Brain microvascular endothelial cell (primary cell): ENCODE measurements at regions not wholly inside any gene's neighbourhood (a gene's known extent, or its start where the extent isn't known, plus 50 kb on each side); places are given as distances from the start of the nearest gene placed in this dataset.

Experiments used
- DNase-seq: peaks from one replicate; pipeline ENCODE4 v3.0.0-alpha.2; 2020
- H3K27ac ChIP-seq: fragments of 250-450 bp; sonication (Bioruptor Pico); 2 replicates; pipeline ENCODE4 v1.5.1; 2020; ENCODE audit warnings: mild to moderate bottlenecking, moderate library complexity
- H3K27me3 ChIP-seq: fragments of 250-450 bp; sonication (Bioruptor Pico); replicated peaks from 2 replicates; pipeline ENCODE4 v1.5.1; 2020; ENCODE audit warnings: mild to moderate bottlenecking
- H3K36me3 ChIP-seq: fragments of 250-450 bp; sonication (Bioruptor Pico); replicated peaks from 2 replicates; pipeline ENCODE4 v1.5.1; 2020; ENCODE audit warnings: mild to moderate bottlenecking
- H3K4me3 ChIP-seq: 2 replicates; pipeline ENCODE4 v1.5.1; 2011; ENCODE audit warnings: low read depth, mild to moderate bottlenecking, control low read depth, low read length, moderate library complexity
- in situ Hi-C: cut with HindIII; loops from 2 replicates; pipeline ENCODE4 v1.10.0; 2017; ENCODE audit warnings: low sequenced_read_pairs, low pct_ligation_motif_present
- TF ChIP-seq, protein P1 (sequence below): IDR thresholded peaks from 2 replicates; pipeline ENCODE4 v1.5.1; 2011; ENCODE audit warnings: low read depth, mild to moderate bottlenecking, moderate library complexity, low read length, control low read depth, inconsistent platforms; ENCODE audit errors: missing control alignments

DNA sequence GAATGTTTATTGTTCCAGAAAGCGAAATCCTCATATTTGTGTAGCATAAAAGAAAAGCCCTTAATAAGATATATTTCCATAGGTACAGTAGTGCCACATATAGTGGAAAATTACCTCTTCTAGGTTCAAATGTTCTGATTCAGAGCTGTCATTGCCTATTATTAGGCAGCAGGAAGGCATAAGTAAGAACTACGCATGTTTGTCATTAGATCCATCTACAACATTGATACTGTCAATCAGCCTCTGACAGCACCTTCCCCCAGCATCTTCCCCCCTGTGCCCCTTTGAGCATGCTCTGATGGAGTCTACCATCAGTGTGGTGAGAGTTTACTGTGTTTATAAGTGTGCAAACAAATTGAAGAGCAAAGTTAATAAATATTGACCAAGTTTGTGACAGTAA lies 816.1 kb downstream of the TLE4 start:
- in situ Hi-C loops = no loop called here
- TF ChIP-seq, protein P1, sequence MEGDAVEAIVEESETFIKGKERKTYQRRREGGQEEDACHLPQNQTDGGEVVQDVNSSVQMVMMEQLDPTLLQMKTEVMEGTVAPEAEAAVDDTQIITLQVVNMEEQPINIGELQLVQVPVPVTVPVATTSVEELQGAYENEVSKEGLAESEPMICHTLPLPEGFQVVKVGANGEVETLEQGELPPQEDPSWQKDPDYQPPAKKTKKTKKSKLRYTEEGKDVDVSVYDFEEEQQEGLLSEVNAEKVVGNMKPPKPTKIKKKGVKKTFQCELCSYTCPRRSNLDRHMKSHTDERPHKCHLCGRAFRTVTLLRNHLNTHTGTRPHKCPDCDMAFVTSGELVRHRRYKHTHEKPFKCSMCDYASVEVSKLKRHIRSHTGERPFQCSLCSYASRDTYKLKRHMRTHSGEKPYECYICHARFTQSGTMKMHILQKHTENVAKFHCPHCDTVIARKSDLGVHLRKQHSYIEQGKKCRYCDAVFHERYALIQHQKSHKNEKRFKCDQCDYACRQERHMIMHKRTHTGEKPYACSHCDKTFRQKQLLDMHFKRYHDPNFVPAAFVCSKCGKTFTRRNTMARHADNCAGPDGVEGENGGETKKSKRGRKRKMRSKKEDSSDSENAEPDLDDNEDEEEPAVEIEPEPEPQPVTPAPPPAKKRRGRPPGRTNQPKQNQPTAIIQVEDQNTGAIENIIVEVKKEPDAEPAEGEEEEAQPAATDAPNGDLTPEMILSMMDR = no peak
- DNase-seq = no peak
- H3K27ac ChIP-seq = no peak overlapping the region
- H3K36me3 ChIP-seq = no peaks in the 10 kb centered on the region
- no peaks in the 10 kb centered on the region for H3K27me3 ChIP-seq
- H3K4me3 ChIP-seq = no peak overlapping the region

DNA sequence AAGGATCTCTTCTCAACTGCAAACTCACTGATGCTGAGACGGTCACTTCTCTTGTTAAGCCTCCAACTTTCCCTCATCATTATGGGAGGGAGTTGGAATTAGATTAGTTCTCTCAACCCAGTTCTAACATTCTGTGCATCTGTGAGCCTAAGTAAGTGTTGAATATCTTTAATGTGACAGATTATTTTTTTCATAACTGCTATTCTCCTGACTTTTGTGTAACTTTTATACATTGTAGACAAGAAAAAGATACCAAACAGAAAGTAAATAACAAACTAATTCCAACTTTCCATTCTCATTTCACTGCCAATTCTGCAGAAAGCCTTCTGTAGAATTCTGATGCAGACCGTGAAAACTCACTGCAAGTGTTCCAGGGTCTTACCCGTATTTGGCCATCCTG lies 813.5 kb downstream of the TLE4 start:
- no peaks in the 10 kb centered on the region for H3K36me3 ChIP-seq
- in situ Hi-C loops = no loop called here
- H3K4me3 ChIP-seq = no peak overlapping the region
- DNase-seq = no peak
- TF ChIP-seq, protein P1 = no peak
- H3K27me3 ChIP-seq = no peaks in the 10 kb centered on the region
- no peak overlapping the region for H3K27ac ChIP-seq

DNA sequence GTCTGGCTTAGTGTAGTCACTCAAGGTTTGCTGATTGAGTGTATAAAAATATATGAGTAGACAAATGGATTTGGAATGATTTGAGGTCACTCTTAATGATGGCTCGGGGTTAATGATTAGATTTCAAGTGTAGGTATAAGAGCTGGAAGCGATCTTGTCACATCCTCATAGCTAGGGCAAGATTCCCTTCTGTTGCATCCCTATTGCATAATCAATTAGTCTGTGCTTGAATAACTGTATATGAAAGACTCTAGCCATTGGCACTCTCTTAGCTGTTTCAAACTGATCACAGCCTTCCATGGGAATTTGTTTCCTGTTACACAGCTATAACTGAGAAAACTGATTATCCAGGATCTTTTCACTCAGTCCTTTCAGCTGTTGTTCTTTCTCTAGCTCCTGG lies 811.6 kb downstream of the TLE4 start:
- H3K4me3 ChIP-seq = no peak overlapping the region

DNA sequence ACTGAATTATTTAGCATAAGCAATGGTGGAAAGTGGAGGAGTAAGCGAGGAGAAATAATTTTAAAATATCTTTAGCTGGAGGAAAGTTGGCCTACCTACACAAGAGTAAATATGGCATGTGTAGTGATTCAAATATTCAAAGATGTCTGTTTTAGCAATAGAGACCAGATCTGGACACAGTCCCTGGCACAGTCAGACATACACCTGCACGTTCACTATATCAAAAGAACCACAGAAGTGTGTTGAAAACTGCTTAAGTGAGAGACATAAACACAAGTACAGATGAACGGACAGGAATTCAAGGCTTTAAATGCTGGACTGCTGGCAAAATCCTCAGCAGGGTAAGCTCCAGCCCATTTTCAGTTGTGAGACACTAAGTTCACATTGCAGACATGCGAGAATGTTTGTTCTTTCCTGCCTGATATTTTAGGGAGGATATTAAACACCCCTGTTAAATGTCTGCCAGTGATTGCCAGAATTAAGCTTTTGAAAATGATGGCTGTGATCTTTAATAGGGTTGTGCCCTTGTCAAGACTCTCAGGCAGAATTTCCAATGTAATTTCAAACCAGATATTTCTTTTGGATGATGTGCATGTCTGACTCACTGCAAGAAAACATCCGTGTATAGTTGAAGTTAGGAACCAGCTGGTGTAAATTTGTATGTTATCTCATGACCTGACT lies 810.6 kb downstream of the TLE4 start:
- H3K27ac ChIP-seq = no peak overlapping the region
- in situ Hi-C loops = no loop called here
- H3K4me3 ChIP-seq = no peak overlapping the region
- TF ChIP-seq, protein P1 = no peak
- H3K27me3 ChIP-seq = no peaks in the 10 kb centered on the region
- H3K36me3 ChIP-seq = no peaks in the 10 kb centered on the region
- peak; percentile 9 for DNase-seq

More for the DNA sequence above, 811.6 kb downstream of the TLE4 start:
- TF ChIP-seq, protein P1 = no peak
- in situ Hi-C loops = no loop called here
- Histone ChIP-seq H3K27me3 (no peaks in the 10 kb centered on the region), H3K36me3 (no peaks in the 10 kb centered on the region), H3K27ac (no peak overlapping the region)
- no peak for DNase-seq

DNA sequence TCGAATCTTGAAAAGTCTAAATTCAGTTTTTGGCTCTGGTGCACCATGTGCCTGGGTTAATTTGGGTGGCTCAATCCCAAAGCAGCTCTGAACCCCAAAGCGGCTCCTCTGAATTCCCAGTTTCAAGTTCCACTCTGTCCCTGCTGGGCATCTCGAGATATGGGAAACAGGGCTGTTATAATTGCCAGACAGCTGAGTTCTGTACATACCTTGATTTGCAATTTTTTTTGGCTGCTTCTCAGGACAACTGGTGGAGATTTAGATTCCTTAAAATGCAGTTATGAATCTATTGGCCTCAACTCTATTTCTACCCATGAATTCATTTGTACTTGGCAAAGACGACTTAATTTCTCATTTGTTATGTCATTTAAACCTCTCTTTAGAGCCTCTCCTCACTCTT lies 808.5 kb downstream of the TLE4 start:
- no peak for DNase-seq
- no peaks in the 10 kb centered on the region for H3K27me3 ChIP-seq
- in situ Hi-C loops = no loop called here
- no peaks in the 10 kb centered on the region for H3K36me3 ChIP-seq
- no peak overlapping the region for H3K27ac ChIP-seq
- TF ChIP-seq, protein P1 = no peak
- H3K4me3 ChIP-seq = no peak overlapping the region
